Activated naive CD4-positive, alpha-beta T cell treated with anti-CD3 and anti-CD28 coated beads, Interleukin-2, amount 50 U/mL, for 24 hours (primary cell): ENCODE measurements at regions not wholly inside any gene's neighbourhood (a gene's known extent, or its start where the extent isn't known, plus 50 kb on each side); places are given as distances from the start of the nearest gene placed in this dataset.

ENCODE experiments used
- H3K27ac Mint-ChIP-seq: one replicate; pipeline ENCODE4 v1.8.0; 2021; ENCODE audit warnings: mild to moderate bottlenecking, mixed read lengths
- H3K27me3 Mint-ChIP-seq: one replicate; pipeline ENCODE4 v1.8.0; 2021; ENCODE audit warnings: mixed read lengths
- H3K36me3 Mint-ChIP-seq: one replicate; pipeline ENCODE4 v1.8.0; 2021; ENCODE audit warnings: mixed read lengths
- H3K4me1 Mint-ChIP-seq: one replicate; pipeline ENCODE4 v1.8.0; 2021; ENCODE audit warnings: mixed read lengths
- H3K4me3 Mint-ChIP-seq: one replicate; pipeline ENCODE4 v1.8.0; 2021; ENCODE audit warnings: mild to moderate bottlenecking, mixed read lengths
- H3K9me3 Mint-ChIP-seq: one replicate; pipeline ENCODE4 v1.8.0; 2021; ENCODE audit warnings: mixed read lengths

GRCh38 chr4:175973027-175973923 is 92.4 kb upstream of the WDR17 start:
- Mint-ChIP-seq H3K27me3 (no peaks in the 10 kb centered on the region), H3K4me3 (no peak overlapping the region), H3K27ac (no peak overlapping the region), H3K36me3 (no peaks in the 10 kb centered on the region), H3K9me3 (no peaks in the 10 kb centered on the region), H3K4me1 (no peaks in the 10 kb centered on the region)

GRCh38 chr4:175983636-175984035 is 82.0 kb upstream of the WDR17 start:
- H3K36me3 Mint-ChIP-seq, result no peaks in the 10 kb centered on the region
- H3K27ac Mint-ChIP-seq, result no peak overlapping the region
- peaks cover 1% of the 10 kb centered on the region for H3K27me3 Mint-ChIP-seq
- no peak overlapping the region for H3K4me3 Mint-ChIP-seq
- no peaks in the 10 kb centered on the region for H3K4me1 Mint-ChIP-seq
- no peaks in the 10 kb centered on the region for H3K9me3 Mint-ChIP-seq

DNA sequence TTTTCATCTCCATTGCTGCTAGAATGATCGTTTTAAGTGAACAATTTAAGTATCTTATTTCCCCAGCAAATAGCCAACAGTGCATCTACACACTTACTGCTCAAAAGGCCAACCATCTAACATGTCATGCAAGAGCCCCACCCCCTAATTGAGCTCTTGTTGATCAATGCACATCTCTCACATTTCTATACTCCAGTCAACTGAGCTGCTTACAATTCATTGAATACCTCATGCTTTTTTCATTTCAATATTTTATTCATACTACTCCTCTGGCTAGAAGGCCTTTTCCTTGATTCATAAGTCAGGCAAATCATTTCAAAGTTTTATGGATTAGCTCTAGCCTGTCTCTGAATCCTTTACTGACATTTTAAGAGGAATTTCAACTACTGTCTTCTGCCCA is 79.0 kb upstream of the WDR17 start:
- Mint-ChIP-seq H3K27ac (no peak overlapping the region), H3K36me3 (no peaks in the 10 kb centered on the region), H3K4me3 (no peak overlapping the region), H3K27me3 (peaks cover 2% of the 10 kb centered on the region), H3K9me3 (no peaks in the 10 kb centered on the region), H3K4me1 (no peaks in the 10 kb centered on the region)

- no peaks in the 10 kb centered on the region for H3K9me3 Mint-ChIP-seq
- H3K27ac Mint-ChIP-seq, result no peak overlapping the region
- H3K27me3 Mint-ChIP-seq, result peaks cover 2% of the 10 kb centered on the region
- no peaks in the 10 kb centered on the region for H3K36me3 Mint-ChIP-seq
- H3K4me3 Mint-ChIP-seq, result no peak overlapping the region
- no peaks in the 10 kb centered on the region for H3K4me1 Mint-ChIP-seq
These were observed 77.1 kb upstream of the WDR17 start for GRCh38 chr4:175988511-175988910.

GRCh38 chr4:175996206-175996605 is 69.4 kb upstream of the WDR17 start:
- Mint-ChIP-seq H3K36me3 (no peaks in the 10 kb centered on the region), H3K4me1 (no peaks in the 10 kb centered on the region), H3K9me3 (no peaks in the 10 kb centered on the region)

DNA sequence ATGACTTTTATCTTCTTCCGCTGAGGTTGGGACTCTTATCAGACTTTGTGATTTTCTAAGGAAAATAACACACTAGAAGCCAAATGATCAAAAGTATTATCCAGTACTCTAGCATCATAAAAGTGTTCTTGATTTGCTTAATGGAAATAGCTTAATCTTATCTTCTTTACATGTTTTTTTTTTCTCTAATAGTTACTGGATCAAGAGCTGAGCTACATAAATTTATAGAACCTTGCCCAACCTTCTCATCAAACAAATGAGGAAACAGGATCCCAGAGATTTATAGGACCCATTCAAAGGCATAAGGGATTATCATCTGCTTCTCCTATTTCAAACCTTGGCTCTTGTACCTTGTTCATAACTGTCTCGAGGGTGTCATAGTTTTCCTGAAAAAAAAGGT is 68.3 kb upstream of the WDR17 start:
- Mint-ChIP-seq H3K4me1 (peaks cover 2% of the 10 kb centered on the region), H3K27ac (no peak overlapping the region), H3K9me3 (no peaks in the 10 kb centered on the region), H3K27me3 (peaks cover 17% of the 10 kb centered on the region), H3K36me3 (no peaks in the 10 kb centered on the region), H3K4me3 (no peak overlapping the region)

More at GRCh38 chr4:175996206-175996605, 69.4 kb upstream of the WDR17 start:
- Mint-ChIP-seq H3K27me3 (peaks cover 17% of the 10 kb centered on the region), H3K4me3 (no peak overlapping the region), H3K27ac (no peak overlapping the region)

GRCh38 chr4:175998782-175999181 is 66.9 kb upstream of the WDR17 start:
- peaks cover 24% of the 10 kb centered on the region for H3K27me3 Mint-ChIP-seq
- H3K9me3 Mint-ChIP-seq, result no peaks in the 10 kb centered on the region
- H3K4me3 Mint-ChIP-seq, result no peak overlapping the region
- H3K36me3 Mint-ChIP-seq, result no peaks in the 10 kb centered on the region
- no peak overlapping the region for H3K27ac Mint-ChIP-seq
- H3K4me1 Mint-ChIP-seq, result peaks cover 6% of the 10 kb centered on the region

GRCh38 chr4:175999944-176000343 is 65.7 kb upstream of the WDR17 start:
- no peaks in the 10 kb centered on the region for H3K36me3 Mint-ChIP-seq
- no peak overlapping the region for H3K27ac Mint-ChIP-seq
- no peak overlapping the region for H3K4me3 Mint-ChIP-seq
- H3K4me1 Mint-ChIP-seq, result peaks cover 6% of the 10 kb centered on the region
- H3K9me3 Mint-ChIP-seq, result no peaks in the 10 kb centered on the region
- peaks cover 24% of the 10 kb centered on the region for H3K27me3 Mint-ChIP-seq

DNA sequence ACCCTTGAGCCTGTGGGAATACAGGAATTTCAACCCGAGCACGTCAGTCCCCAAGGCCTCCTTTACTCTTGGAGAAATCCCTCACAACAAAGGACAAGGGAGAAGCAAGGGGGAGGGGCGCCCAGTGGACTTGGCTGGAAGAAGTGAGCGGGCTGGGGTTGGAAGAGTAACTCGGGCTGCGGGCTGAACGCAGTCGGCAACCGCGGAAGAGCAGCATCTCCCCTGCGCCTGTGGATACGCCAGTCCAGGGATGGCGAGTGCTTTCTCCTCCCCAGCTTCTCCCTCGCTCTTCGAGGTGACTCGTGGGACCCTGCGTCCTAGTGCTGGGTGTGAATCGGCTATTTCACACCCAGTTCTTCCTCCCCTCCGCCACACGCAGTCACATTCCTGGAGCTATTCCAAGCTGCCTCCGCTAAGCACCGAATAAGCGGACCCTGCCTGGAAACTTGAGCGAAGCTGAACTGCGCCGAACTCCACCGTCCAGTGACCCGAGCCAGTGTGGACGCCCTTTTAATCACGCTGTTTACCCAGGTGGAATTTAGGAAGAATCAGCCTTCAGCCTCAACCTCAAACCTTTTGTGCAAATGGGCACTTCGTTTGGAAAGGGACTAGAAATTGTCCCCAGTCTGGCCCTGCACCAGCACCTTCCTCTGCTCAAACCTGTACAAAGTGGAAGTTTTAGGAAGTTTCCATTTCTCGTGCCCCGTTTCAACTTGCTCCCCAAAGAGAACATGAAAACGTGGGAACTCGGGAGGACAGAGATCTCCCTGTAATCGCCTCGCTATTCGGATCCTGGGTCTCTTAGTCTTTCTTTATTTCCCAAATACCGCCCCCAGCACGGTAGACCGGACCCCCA is 64.3 kb upstream of the WDR17 start:
- H3K36me3 Mint-ChIP-seq, result no peaks in the 10 kb centered on the region
- H3K4me1 Mint-ChIP-seq, result peaks cover 6% of the 10 kb centered on the region
- peaks cover 26% of the 10 kb centered on the region for H3K27me3 Mint-ChIP-seq
- no peak overlapping the region for H3K27ac Mint-ChIP-seq
- no peak overlapping the region for H3K4me3 Mint-ChIP-seq
- H3K9me3 Mint-ChIP-seq, result no peaks in the 10 kb centered on the region

GRCh38 chr4:176002007-176002613 is 63.5 kb upstream of the WDR17 start:
- no peak overlapping the region for H3K4me3 Mint-ChIP-seq
- H3K4me1 Mint-ChIP-seq, result peaks cover 6% of the 10 kb centered on the region
- no peak overlapping the region for H3K27ac Mint-ChIP-seq
- no peaks in the 10 kb centered on the region for H3K36me3 Mint-ChIP-seq
- peaks cover 26% of the 10 kb centered on the region for H3K27me3 Mint-ChIP-seq
- no peaks in the 10 kb centered on the region for H3K9me3 Mint-ChIP-seq

- Mint-ChIP-seq H3K36me3 (no peaks in the 10 kb centered on the region), H3K4me3 (no peak overlapping the region), H3K27ac (no peak overlapping the region), H3K27me3 (peaks cover 11% of the 10 kb centered on the region), H3K4me1 (peaks cover 6% of the 10 kb centered on the region), H3K9me3 (no peaks in the 10 kb centered on the region)
These were observed 59.9 kb upstream of the WDR17 start for GRCh38 chr4:176005766-176006165.

DNA sequence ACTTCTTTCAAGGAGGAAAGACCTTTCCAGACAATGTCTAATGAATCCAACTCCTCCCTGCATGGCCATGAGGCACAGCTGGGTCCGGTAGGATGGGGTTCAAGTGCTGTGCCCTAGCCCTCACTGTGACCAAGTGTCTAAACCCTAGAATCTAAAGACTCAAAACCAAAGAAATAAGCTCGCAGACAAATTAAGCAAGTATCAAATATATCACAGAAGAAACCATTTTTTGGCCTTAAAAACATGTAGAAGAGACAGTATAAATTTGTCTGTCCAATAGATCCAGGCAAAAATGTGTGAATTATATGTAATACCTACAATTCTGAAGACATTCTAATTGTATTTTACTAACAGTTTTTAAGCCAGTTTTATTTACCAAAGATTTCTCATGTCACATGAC is 56.4 kb upstream of the WDR17 start:
- no peak overlapping the region for H3K4me3 Mint-ChIP-seq
- H3K36me3 Mint-ChIP-seq, result no peaks in the 10 kb centered on the region
- H3K4me1 Mint-ChIP-seq, result no peaks in the 10 kb centered on the region
- H3K27ac Mint-ChIP-seq, result no peak overlapping the region
- H3K27me3 Mint-ChIP-seq, result peaks cover 2% of the 10 kb centered on the region
- no peaks in the 10 kb centered on the region for H3K9me3 Mint-ChIP-seq

- Mint-ChIP-seq H3K4me3 (no peak overlapping the region), H3K27ac (no peak overlapping the region), H3K9me3 (no peaks in the 10 kb centered on the region)
These were observed 54.1 kb upstream of the WDR17 start for GRCh38 chr4:176011529-176011928.

DNA sequence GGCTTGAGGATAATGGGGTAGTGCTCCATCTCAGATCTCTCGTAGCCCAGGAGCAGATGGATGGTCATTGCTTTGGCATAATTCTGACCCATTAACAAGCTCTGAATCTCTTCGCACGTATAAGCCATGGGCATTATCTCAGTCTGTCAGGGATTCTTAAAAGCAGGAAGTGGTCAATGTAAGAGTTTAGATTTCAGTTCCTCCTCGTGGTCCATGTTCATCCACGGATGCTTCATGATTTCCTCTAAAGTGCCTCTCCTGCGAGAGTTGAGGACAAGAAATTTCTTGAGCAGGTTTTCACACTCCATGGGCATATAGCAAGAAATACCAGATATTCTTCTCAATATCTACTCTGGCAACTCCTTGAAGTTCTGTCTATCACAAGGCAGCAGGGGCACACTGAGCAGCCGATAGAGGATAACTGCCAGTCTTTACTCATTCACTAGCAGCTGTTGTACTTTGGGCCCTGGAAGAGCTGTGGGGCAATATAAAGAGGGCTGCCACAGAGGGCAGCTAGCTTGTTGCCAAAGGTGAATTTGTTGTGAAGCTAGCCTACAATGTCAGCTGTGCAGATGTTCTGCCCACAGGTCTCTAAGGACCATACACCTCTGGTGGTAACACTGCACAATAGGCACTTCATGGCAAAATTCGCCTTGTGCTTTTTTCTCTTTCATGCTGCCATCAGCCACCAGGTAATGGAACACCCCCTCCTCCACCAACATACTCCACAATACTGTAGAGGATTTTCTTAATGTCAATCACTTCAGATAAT is 52.0 kb upstream of the WDR17 start:
- no peak overlapping the region for H3K27ac Mint-ChIP-seq

More at GRCh38 chr4:176011529-176011928, 54.1 kb upstream of the WDR17 start:
- Mint-ChIP-seq H3K36me3 (no peaks in the 10 kb centered on the region), H3K4me1 (no peaks in the 10 kb centered on the region), H3K27me3 (no peaks in the 10 kb centered on the region)

GRCh38 chr4:176014583-176015108 is 51.0 kb upstream of the WDR17 start:
- Mint-ChIP-seq H3K9me3 (no peaks in the 10 kb centered on the region), H3K27ac (no peak overlapping the region), H3K4me3 (no peak overlapping the region), H3K27me3 (no peaks in the 10 kb centered on the region), H3K4me1 (no peaks in the 10 kb centered on the region), H3K36me3 (no peaks in the 10 kb centered on the region)

More for the DNA sequence above, 52.0 kb upstream of the WDR17 start:
- H3K27me3 Mint-ChIP-seq, result no peaks in the 10 kb centered on the region
- no peaks in the 10 kb centered on the region for H3K9me3 Mint-ChIP-seq
- no peaks in the 10 kb centered on the region for H3K4me1 Mint-ChIP-seq
- H3K36me3 Mint-ChIP-seq, result no peaks in the 10 kb centered on the region
- H3K4me3 Mint-ChIP-seq, result no peak overlapping the region
